GM18873 (cell line): ENCODE measurements at regions not wholly inside any gene's neighbourhood (a gene's known extent, or its start where the extent isn't known, plus 50 kb on each side); places are given as distances from the start of the nearest gene placed in this dataset.
"Not testable (repeated sequence)": the region's sequence is repeated elsewhere in the genome, so short reads cannot be mapped to it uniquely, and the experiment has no call there.

ENCODE experiments used
- ATAC-seq: cut with Tn5 transposase; IDR thresholded peaks from one replicate; pipeline ENCODE4 v1.9.1; 2021; ENCODE audit warnings: mild to moderate bottlenecking, moderate library complexity, moderate number of reproducible peaks; ENCODE audit not compliant: unreplicated experiment, low FRiP score

GRCh38 chr6:119764927-119765681 is 415.5 kb upstream of the MAN1A1 start:
- ATAC-seq = no peak

GRCh38 chr6:119760046-119760445 is 410.5 kb upstream of the MAN1A1 start:
- ATAC-seq = no peak

GRCh38 chr6:119758385-119758784 is 408.8 kb upstream of the MAN1A1 start:
- ATAC-seq = no peak

GRCh38 chr6:119757467-119757866 is 407.9 kb upstream of the MAN1A1 start:
- no peak for ATAC-seq

- no peak for ATAC-seq
Observed at GRCh38 chr6:119749335-119749734, 399.8 kb upstream of the MAN1A1 start.

- ATAC-seq = not testable (repeated sequence)
Observed at GRCh38 chr6:119748535-119748934, 399.0 kb upstream of the MAN1A1 start.

GRCh38 chr6:119742188-119742803 is 392.7 kb upstream of the MAN1A1 start:
- peak; percentile 78 for ATAC-seq

GRCh38 chr6:119739769-119740168 is 390.2 kb upstream of the MAN1A1 start:
- no peak for ATAC-seq

GRCh38 chr6:119738425-119738824 is 388.9 kb upstream of the MAN1A1 start:
- ATAC-seq = no peak

GRCh38 chr6:119736296-119737021 is 386.9 kb upstream of the MAN1A1 start:
- no peak for ATAC-seq

GRCh38 chr6:119735530-119735929 is 386.0 kb upstream of the MAN1A1 start:
- no peak for ATAC-seq

- ATAC-seq = no peak
Observed at GRCh38 chr6:119734227-119734626, 384.7 kb upstream of the MAN1A1 start.

- ATAC-seq = no peak
Observed at GRCh38 chr6:119728935-119729334, 379.4 kb upstream of the MAN1A1 start.

GRCh38 chr6:119728220-119728750 is 378.7 kb upstream of the MAN1A1 start:
- no peak for ATAC-seq

- ATAC-seq = no peak
Observed at GRCh38 chr6:119727504-119728219, 378.1 kb upstream of the MAN1A1 start.

GRCh38 chr6:119726912-119727311 is 377.4 kb upstream of the MAN1A1 start:
- not testable (repeated sequence) for ATAC-seq

GRCh38 chr6:119726086-119726485 is 376.5 kb upstream of the MAN1A1 start:
- no peak for ATAC-seq

GRCh38 chr6:119720160-119720559 is 370.6 kb upstream of the MAN1A1 start:
- no peak for ATAC-seq

- ATAC-seq = no peak
Observed at GRCh38 chr6:119717942-119718341, 368.4 kb upstream of the MAN1A1 start.

- ATAC-seq = no peak
Observed at GRCh38 chr6:119716668-119717270, 367.2 kb upstream of the MAN1A1 start.
